Uterus (tissue), 3 donors: ENCODE measurements at regions not wholly inside any gene's neighbourhood (a gene's known extent, or its start where the extent isn't known, plus 50 kb on each side); places are given as distances from the start of the nearest gene placed in this dataset.
"Not testable (repeated sequence)": the region's sequence is repeated elsewhere in the genome, so short reads cannot be mapped to it uniquely, and the experiment has no call there.

ENCODE experiments used
- DNase-seq, 2 donors: peaks; one replicate each; pipeline ENCODE4 v3.0.0-alpha.2; 2019 to 2020
- H3K27ac ChIP-seq, 2 donors: fragments of 200-600 bp; sonication (generic); 1 replicate in 1 of 2; 2 replicates in 1 of 2; pipeline ENCODE4 v1.5.1; 2016 to 2018
- H3K27me3 ChIP-seq, 2 donors: fragments of 200-600 bp; sonication (generic); one replicate each; pipeline ENCODE4 v1.5.1; 2018 to 2019; ENCODE audit warnings: control low read depth in 1 of 2
- H3K36me3 ChIP-seq, 2 donors: fragments of 200-600 bp; sonication (generic); one replicate each; pipeline ENCODE4 v1.5.1; 2019; ENCODE audit warnings: control low read depth in 1 of 2
- H3K4me1 ChIP-seq, 2 donors: fragments of 200-600 bp; sonication (generic); one replicate each; pipeline ENCODE4 v1.5.1; 2018 to 2019; ENCODE audit warnings: control low read depth in 1 of 2
- H3K4me3 ChIP-seq, 2 donors: fragments of 200-600 bp; sonication (generic); 1 replicate in 1 of 2; 2 replicates in 1 of 2; pipeline ENCODE4 v1.5.1; 2018 to 2019; ENCODE audit warnings: mild to moderate bottlenecking in 1 of 2
- H3K9me3 ChIP-seq, 2 donors: fragments of 200-600 bp; sonication (generic); one replicate each; pipeline ENCODE4 v1.5.1; 2019; ENCODE audit warnings: control low read depth in 1 of 2
- CTCF ChIP-seq, 4 experiments: fragments of 200-600 bp in 2 of 4; fragments of 450-650 bp in 2 of 4; sonication (generic) in 2 of 4; IDR thresholded peaks; one replicate each; pipeline ENCODE4 v1.5.1; 2016 to 2019; ENCODE audit warnings: antibody characterized with exemption in 4 of 4, mild to moderate bottlenecking in 2 of 4, moderate library complexity in 1 of 4
- POLR2A ChIP-seq, 2 donors: fragments of 450-650 bp; IDR thresholded peaks; one replicate each; pipeline ENCODE4 v1.6.1; 2016; ENCODE audit warnings: antibody characterized with exemption in 2 of 2, mild to moderate bottlenecking in 1 of 2, moderate library complexity in 1 of 2
- intact Hi-C: fragments of 100-400 bp; cut with DNase I; formaldehyde crosslinking; loops from one replicate; pipeline ENCODE4 v1.15.1; 2023; ENCODE audit warnings: low total_unique reads
- donor health status: DM: yes; HTN: yes; CAD: no.

DNA sequence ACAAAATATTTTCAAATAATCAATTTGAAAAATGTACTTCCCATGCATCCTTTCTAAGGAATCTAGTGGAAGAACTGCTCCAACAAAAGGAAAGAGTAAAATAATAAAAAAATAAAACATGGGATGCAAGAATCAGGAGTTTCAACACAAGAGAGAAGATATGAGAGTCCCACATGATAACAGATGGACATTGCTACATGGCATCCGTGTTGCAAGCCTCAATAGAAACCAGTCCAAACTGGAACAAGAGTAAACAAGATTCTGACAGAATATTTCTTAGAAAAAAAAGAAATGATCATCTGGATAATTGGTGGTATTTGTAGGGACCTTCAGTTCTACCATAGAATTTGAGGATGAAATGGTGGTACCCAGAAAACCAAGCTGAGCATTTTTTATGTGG, 186.8 kb downstream of the FRK start:
- Histone ChIP-seq H3K36me3 (no peaks in the 10 kb centered on the region), H3K27me3 (no peaks in the 10 kb centered on the region), H3K9me3 (no peaks in the 10 kb centered on the region), H3K4me1 (no peaks in the 10 kb centered on the region), H3K4me3 (no peak overlapping the region), H3K27ac (no peak overlapping the region)
- intact Hi-C loops = no loop called here
- no peak for DNase-seq
- no peak for TF ChIP-seq POLR2A (IDR thresholded peaks at IDR 0.05)
- TF ChIP-seq CTCF (IDR thresholded peaks at IDR 0.05) = no peak

DNA sequence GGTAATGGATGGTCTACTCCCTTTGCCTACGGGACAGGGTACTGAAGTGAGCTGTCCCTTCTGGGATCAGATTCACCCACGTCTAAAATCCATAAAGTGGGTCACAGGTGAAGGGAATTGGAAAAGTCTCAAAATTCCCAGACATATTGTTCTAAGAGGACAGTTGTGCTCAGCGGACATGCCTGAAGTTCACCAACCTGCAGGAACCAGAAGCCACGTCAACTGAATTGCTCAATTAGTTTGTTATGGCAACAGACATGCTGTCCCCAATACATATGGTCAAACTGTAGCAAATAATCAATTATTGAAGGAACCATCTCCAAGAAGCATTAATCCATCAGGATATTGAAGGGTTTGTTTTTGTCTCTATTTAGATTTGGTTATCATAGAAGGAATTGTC, 190.2 kb downstream of the FRK start:
- H3K36me3 ChIP-seq = no peaks in the 10 kb centered on the region
- no peak for DNase-seq
- TF ChIP-seq CTCF (IDR thresholded peaks at IDR 0.05) (no peak), POLR2A (IDR thresholded peaks at IDR 0.05) (no peak)
- no peaks in the 10 kb centered on the region for H3K27me3 ChIP-seq
- H3K27ac ChIP-seq = no peak overlapping the region
- H3K4me1 ChIP-seq = no peaks in the 10 kb centered on the region
- intact Hi-C loops = no loop called here
- H3K9me3 ChIP-seq = no peaks in the 10 kb centered on the region
- H3K4me3 ChIP-seq = no peak overlapping the region

DNA sequence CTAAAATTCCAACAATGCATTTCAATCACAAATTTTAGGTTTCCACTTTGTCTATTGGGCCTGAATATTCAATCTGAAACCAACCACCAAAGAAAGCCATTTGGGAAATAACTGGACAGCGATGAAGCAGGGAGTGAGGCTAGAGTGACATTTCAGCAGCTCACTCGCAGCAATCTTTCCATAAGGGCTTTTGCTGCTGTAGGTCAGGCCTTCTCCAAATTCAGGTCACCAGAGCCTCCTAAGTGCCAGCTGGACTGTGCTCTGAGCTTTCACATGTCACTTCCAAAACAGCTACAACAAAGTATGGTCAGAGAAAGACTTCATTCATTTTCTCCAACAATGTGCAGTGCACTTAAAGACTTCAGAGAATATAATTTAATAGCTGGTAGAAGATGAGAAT, 194.8 kb downstream of the FRK start:
- intact Hi-C loops = no loop called here
- Histone ChIP-seq H3K27ac (no peak overlapping the region), H3K27me3 (no peaks in the 10 kb centered on the region), H3K36me3 (no peaks in the 10 kb centered on the region), H3K4me1 (no peaks in the 10 kb centered on the region), H3K4me3 (no peak overlapping the region), H3K9me3 (no peaks in the 10 kb centered on the region)
- DNase-seq = no peak
- no peak for TF ChIP-seq POLR2A (IDR thresholded peaks at IDR 0.05)
- no peak for TF ChIP-seq CTCF (IDR thresholded peaks at IDR 0.05)

- no peak overlapping the region for H3K27ac ChIP-seq
- no peaks in the 10 kb centered on the region for H3K36me3 ChIP-seq
- TF ChIP-seq CTCF (IDR thresholded peaks at IDR 0.05) = no peak
- TF ChIP-seq POLR2A (IDR thresholded peaks at IDR 0.05) = no peak
- no peak for DNase-seq
- no peak overlapping the region for H3K4me3 ChIP-seq
- H3K9me3 ChIP-seq = no peaks in the 10 kb centered on the region
- intact Hi-C loops = no loop called here
- H3K4me1 ChIP-seq = no peaks in the 10 kb centered on the region
- no peaks in the 10 kb centered on the region for H3K27me3 ChIP-seq
These were observed 197.5 kb downstream of the FRK start for GRCh38 chr6:115863211-115863610.

GRCh38 chr6:115861658-115862057, 199.0 kb downstream of the FRK start:
- intact Hi-C loops, H3K27ac ChIP-seq, H3K9me3 ChIP-seq, H3K4me1 ChIP-seq, DNase-seq, H3K4me3 ChIP-seq, H3K36me3 ChIP-seq, H3K27me3 ChIP-seq: not testable (repeated sequence)

DNA sequence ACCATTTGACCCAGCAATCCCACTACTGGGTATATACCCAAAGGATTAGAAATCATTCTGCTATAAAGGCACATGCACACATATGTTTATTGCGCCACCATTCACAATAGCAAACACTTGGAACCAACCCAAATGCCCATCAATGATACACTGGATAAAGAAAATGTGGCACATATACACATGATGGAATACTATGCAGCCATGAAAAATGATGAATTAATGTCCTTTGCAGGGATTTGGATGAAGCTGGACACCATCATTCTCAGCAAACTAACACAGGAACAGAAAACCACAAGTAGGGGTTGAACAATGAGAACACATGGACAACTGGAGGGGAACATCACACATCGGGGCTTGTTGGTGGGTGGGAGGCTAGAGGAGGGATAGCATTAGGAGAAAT, 201.1 kb downstream of the FRK start:
- H3K27me3 ChIP-seq, H3K4me3 ChIP-seq, H3K9me3 ChIP-seq, DNase-seq, H3K36me3 ChIP-seq, intact Hi-C loops, H3K27ac ChIP-seq, H3K4me1 ChIP-seq: not testable (repeated sequence)
